SK-N-SH (cell line): ENCODE measurements at regions not wholly inside any gene's neighbourhood (a gene's known extent, or its start where the extent isn't known, plus 50 kb on each side); places are given as distances from the start of the nearest gene placed in this dataset.

Experiments used
- CTCF ChIA-PET: fragments of 300-600, 350-600 bp; formaldehyde crosslinking; extraction: SDS; loops from one replicate; lab custom pipeline; 2021; lab: Yijun Ruan, JAX
- POLR2A ChIA-PET: fragments of 350-600 bp; sonication (Branson Sonifier 250); formaldehyde crosslinking; extraction: SDS; loops from one replicate; lab custom pipeline; 2020; ENCODE audit warnings: antibody characterized with exemption, inconsistent platforms; lab: Yijun Ruan, JAX
- DNase-seq: peaks from one replicate; pipeline ENCODE4 v3.0.0; 2012
- H2AFZ ChIP-seq: fragments of 200-600 bp; sonication (generic); 2 replicates; pipeline ENCODE4 v1.8.1; 2016; ENCODE audit warnings: antibody characterized with exemption, mild to moderate bottlenecking, low read depth
- H3F3A ChIP-seq: fragments of 200-600 bp; sonication (generic); replicated peaks from 2 replicates; pipeline ENCODE3; 2016; ENCODE audit warnings: antibody characterized with exemption, mild to moderate bottlenecking; ENCODE audit not compliant: insufficient read depth
- H3K27ac ChIP-seq, 2 experiments: fragments of 200-500 bp in 1 of 2; fragments of 200-600 bp in 1 of 2; sonication (Bioruptor generic) in 1 of 2; sonication (generic), shearing (Covaris generic) in 1 of 2; 2 replicates each; pipeline versions ENCODE4 v1.5.1 to v1.6.1; 2014 to 2016; ENCODE audit warnings: low read depth in 2 of 2, inconsistent platforms in 1 of 2, low read length in 1 of 2, mild to moderate bottlenecking in 1 of 2, mixed read lengths in 1 of 2
- H3K27me3 ChIP-seq: fragments of 200-600 bp; sonication (generic), shearing (Covaris generic); 2 replicates; pipeline ENCODE4 v1.6.1; 2016; ENCODE audit warnings: mixed run types; ENCODE audit not compliant: insufficient read depth
- H3K36me3 ChIP-seq, 2 experiments: fragments of 200-500 bp in 1 of 2; fragments of 200-600 bp in 1 of 2; sonication (Bioruptor generic) in 1 of 2; sonication (generic) in 1 of 2; replicated peaks in 1 of 2; 2 replicates each; pipeline versions ENCODE3 to v1.5.1; 2014 to 2016; ENCODE audit warnings: low read length in 1 of 2, mild to moderate bottlenecking in 1 of 2; ENCODE audit not compliant: insufficient read depth in 2 of 2, control insufficient read depth in 1 of 2
- H3K4me1 ChIP-seq, 2 experiments: fragments of 200-500 bp in 1 of 2; fragments of 200-600 bp in 1 of 2; sonication (Bioruptor generic) in 1 of 2; sonication (generic), shearing (Covaris generic) in 1 of 2; 2 replicates each; pipeline versions ENCODE4 v1.5.1 to v1.6.1; 2014 to 2016; ENCODE audit warnings: low read depth in 1 of 2, low read length in 1 of 2, mixed run types in 1 of 2; ENCODE audit not compliant: insufficient read depth in 2 of 2, control insufficient read depth in 1 of 2
- H3K4me2 ChIP-seq: fragments of 200-600 bp; sonication (generic), shearing (Covaris generic); 2 replicates; pipeline ENCODE4 v1.6.1; 2017; ENCODE audit warnings: mixed run types
- H3K4me3 ChIP-seq, 2 experiments: fragments of 200-500 bp in 1 of 2; fragments of 200-600 bp in 1 of 2; sonication (Bioruptor generic) in 1 of 2; sonication (generic), shearing (Covaris generic) in 1 of 2; 2 replicates each; pipeline versions ENCODE4 v1.5.1 to v1.8.1; 2014 to 2016; ENCODE audit warnings: low read depth in 2 of 2, inconsistent platforms in 1 of 2, low read length in 1 of 2, mild to moderate bottlenecking in 1 of 2, mixed read lengths in 1 of 2, moderate library complexity in 1 of 2
- H3K79me2 ChIP-seq: fragments of 200-600 bp; sonication (generic); 2 replicates; pipeline ENCODE4 v1.8.1; 2017; ENCODE audit warnings: mild to moderate bottlenecking; ENCODE audit not compliant: insufficient read depth
- H3K9ac ChIP-seq: fragments of 200-600 bp; sonication (generic); 2 replicates; pipeline ENCODE4 v1.6.1; 2017; ENCODE audit warnings: mixed run types
- H3K9me2 ChIP-seq: fragments of 200-600 bp; sonication (generic); 2 replicates; pipeline ENCODE4 v1.6.1; 2017; ENCODE audit warnings: mixed run types
- H3K9me3 ChIP-seq: fragments of 200-600 bp; sonication (generic); 2 replicates; pipeline ENCODE4 v1.6.1; 2017; ENCODE audit warnings: mixed run types, mild to moderate bottlenecking, moderate library complexity
- H4K20me1 ChIP-seq: fragments of 200-600 bp; sonication (generic); 2 replicates; pipeline ENCODE4 v1.6.1; 2017; ENCODE audit warnings: mild to moderate bottlenecking, mixed run types; ENCODE audit not compliant: insufficient read depth
- GATA2 ChIP-seq: sonication (generic); formaldehyde crosslinking; IDR thresholded peaks from 2 replicates; pipeline ENCODE4 v1.5.0; 2020; ENCODE audit warnings: mild to moderate bottlenecking, missing genetic modification reagents
- NFIC ChIP-seq: IDR thresholded peaks from 2 replicates; pipeline ENCODE4 v1.4.0; 2012; ENCODE audit warnings: borderline replicate concordance
- NRF1 ChIP-seq: IDR thresholded peaks from 2 replicates; pipeline ENCODE4 v1.6.1; 2012; ENCODE audit warnings: low read depth, mild to moderate bottlenecking, low read length
- RFX5 ChIP-seq: IDR thresholded peaks from 2 replicates; pipeline ENCODE4 v1.6.1; 2012; ENCODE audit warnings: mild to moderate bottlenecking, improper control_type of control experiment, low read length
- RXRA ChIP-seq: IDR thresholded peaks from 2 replicates; pipeline ENCODE4 v1.4.0; 2012; ENCODE audit warnings: low read depth, mild to moderate bottlenecking, borderline replicate concordance
- WGBS: methylation state at CpG from one replicate; pipeline ENCODE4 v1.1.6; 2017; ENCODE audit warnings: low lambda C conversion rate; 5-methylcytosine and 5-hydroxymethylcytosine counted together
- TF ChIP-seq, protein P1 (sequence below): IDR thresholded peaks from 2 replicates; pipeline ENCODE4 v1.6.1; 2012; ENCODE audit warnings: mild to moderate bottlenecking, low read depth, low read length, moderate library complexity
- TF ChIP-seq, protein P2 (sequence below): fragments of 200-600 bp; sonication (generic); IDR thresholded peaks from 2 replicates; pipeline ENCODE4 v1.6.1; 2017; ENCODE audit warnings: antibody characterized with exemption, mild to moderate bottlenecking, moderate library complexity

DNA sequence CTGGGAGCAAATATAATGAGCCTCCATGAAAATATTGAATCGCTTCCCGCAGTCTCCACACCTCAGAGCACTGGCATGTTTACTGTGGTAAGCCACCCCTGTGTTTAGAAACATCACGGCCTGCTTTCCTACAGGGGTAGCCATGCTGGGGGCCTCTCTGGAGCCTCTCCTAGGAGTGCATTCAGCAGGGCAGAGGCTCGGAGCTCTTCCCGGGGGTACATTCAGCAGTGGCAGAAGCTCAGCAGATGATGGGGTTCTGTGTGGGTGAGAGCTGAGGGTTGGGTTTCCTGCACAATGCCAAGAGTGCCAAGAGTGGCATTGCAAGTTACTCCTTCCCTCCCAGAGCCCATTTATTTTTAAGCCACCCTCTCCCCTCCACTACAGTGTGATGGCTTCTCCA, 386.6 kb downstream of the SEC14L1 start (continued):
- TF ChIP-seq, protein P1, sequence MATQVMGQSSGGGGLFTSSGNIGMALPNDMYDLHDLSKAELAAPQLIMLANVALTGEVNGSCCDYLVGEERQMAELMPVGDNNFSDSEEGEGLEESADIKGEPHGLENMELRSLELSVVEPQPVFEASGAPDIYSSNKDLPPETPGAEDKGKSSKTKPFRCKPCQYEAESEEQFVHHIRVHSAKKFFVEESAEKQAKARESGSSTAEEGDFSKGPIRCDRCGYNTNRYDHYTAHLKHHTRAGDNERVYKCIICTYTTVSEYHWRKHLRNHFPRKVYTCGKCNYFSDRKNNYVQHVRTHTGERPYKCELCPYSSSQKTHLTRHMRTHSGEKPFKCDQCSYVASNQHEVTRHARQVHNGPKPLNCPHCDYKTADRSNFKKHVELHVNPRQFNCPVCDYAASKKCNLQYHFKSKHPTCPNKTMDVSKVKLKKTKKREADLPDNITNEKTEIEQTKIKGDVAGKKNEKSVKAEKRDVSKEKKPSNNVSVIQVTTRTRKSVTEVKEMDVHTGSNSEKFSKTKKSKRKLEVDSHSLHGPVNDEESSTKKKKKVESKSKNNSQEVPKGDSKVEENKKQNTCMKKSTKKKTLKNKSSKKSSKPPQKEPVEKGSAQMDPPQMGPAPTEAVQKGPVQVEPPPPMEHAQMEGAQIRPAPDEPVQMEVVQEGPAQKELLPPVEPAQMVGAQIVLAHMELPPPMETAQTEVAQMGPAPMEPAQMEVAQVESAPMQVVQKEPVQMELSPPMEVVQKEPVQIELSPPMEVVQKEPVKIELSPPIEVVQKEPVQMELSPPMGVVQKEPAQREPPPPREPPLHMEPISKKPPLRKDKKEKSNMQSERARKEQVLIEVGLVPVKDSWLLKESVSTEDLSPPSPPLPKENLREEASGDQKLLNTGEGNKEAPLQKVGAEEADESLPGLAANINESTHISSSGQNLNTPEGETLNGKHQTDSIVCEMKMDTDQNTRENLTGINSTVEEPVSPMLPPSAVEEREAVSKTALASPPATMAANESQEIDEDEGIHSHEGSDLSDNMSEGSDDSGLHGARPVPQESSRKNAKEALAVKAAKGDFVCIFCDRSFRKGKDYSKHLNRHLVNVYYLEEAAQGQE = no peak
- TF ChIP-seq GATA2 (CRISPR knock-in tag) (no peak), NFIC (no peak), NRF1 (no peak), RXRA (no peak)
- TF ChIP-seq, protein P2, sequence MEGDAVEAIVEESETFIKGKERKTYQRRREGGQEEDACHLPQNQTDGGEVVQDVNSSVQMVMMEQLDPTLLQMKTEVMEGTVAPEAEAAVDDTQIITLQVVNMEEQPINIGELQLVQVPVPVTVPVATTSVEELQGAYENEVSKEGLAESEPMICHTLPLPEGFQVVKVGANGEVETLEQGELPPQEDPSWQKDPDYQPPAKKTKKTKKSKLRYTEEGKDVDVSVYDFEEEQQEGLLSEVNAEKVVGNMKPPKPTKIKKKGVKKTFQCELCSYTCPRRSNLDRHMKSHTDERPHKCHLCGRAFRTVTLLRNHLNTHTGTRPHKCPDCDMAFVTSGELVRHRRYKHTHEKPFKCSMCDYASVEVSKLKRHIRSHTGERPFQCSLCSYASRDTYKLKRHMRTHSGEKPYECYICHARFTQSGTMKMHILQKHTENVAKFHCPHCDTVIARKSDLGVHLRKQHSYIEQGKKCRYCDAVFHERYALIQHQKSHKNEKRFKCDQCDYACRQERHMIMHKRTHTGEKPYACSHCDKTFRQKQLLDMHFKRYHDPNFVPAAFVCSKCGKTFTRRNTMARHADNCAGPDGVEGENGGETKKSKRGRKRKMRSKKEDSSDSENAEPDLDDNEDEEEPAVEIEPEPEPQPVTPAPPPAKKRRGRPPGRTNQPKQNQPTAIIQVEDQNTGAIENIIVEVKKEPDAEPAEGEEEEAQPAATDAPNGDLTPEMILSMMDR = no peak
- TF ChIP-seq, all 33 proteins: peak for 0

DNA sequence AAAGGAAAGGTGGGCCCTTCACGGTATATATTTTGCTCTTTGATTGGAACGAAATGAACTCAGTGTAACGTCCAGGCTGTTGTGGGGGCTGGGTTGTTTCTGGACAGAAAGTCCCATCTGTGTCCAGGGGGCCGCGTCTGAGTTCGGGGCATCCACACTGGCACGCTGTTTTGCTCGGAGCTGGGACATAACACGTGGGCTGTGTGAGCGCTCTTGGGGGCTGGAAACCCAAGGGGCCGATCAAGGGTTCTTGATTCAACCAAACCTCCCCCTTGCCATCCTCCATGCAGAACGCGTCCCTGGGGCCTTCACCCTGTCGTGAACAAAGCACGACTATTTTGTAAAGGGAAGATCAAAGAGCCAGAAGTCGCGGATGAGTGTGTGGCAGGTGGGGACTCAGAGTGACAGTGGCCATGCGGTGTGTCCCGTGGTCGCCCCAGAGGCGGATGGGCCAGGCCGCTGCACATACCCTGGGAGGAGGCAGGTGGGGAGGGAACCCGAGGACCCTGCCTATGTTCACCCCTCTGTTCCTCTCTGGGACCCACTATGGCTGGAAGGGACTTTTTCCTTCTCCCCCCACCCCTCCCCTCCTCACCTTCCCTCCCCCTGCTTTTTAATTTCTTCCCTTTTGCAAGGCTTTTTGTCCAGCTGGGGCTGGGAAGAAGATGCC, 387.2 kb downstream of the SEC14L1 start:
- ChIA-PET CTCF (interaction anchor here (0.6 to 6.2 kb wide), 28 partner anchors 9 to 553 kb away, joined by 3 to 47 read pairs (median 3); no protein-coding TSS in a partner anchor), POLR2A (no interaction called here)
- H3K36me3 ChIP-seq = no peaks in the 10 kb centered on the region
- H3K9me3 ChIP-seq = no peaks in the 10 kb centered on the region
- peaks cover 0 to 13% of the 10 kb centered on the region in 2 experiments; a peak in 1 of 4 replicates for H3K4me1 ChIP-seq
- H3K4me3 ChIP-seq = peak overlapping the region; percentile 43 to 44; a peak in 3 of 4 replicates
- H3K9ac ChIP-seq = no peak overlapping the region
- H3K4me2 ChIP-seq = peak overlapping the region; percentile 86; the same call in 1 of the 2 replicates
- TF ChIP-seq RFX5 = no peak
- H3K9me2 ChIP-seq = no peaks in the 10 kb centered on the region
- no peaks in the 10 kb centered on the region for H4K20me1 ChIP-seq
- 78% methylated on average over 23 of the region's 23 CpGs for WGBS
- no peak overlapping the region for H2AFZ ChIP-seq
- H3F3A ChIP-seq = no peaks in the 10 kb centered on the region
- no peaks in the 10 kb centered on the region for H3K79me2 ChIP-seq
- DNase-seq = peak; percentile 76
- H3K27ac ChIP-seq = no peak overlapping the region
- H3K27me3 ChIP-seq = peaks cover 38% of the 10 kb centered on the region; the same call in 1 of the 2 replicates
